ACC112 (cell line): ENCODE measurements at regions not wholly inside any gene's neighbourhood (a gene's known extent, or its start where the extent isn't known, plus 50 kb on each side); places are given as distances from the start of the nearest gene placed in this dataset.

Experiments
- H2AFZ ChIP-seq: fragments of 200-600 bp; sonication (generic); one replicate; pipeline ENCODE4 v1.6.0; 2017; ENCODE audit warnings: antibody characterized with exemption, low read length; ENCODE audit not compliant: unreplicated experiment
- H3K27ac ChIP-seq: fragments of 200-600 bp; sonication (generic); 2 replicates; pipeline ENCODE4 v1.5.1; 2014; ENCODE audit warnings: low read depth, mild to moderate bottlenecking, antibody characterized with exemption, low read length, moderate library complexity
- H3K27me3 ChIP-seq: fragments of 200-600 bp; sonication (generic); 2 replicates; pipeline ENCODE4 v1.6.1; 2014; ENCODE audit warnings: mild to moderate bottlenecking, antibody characterized with exemption, low read length, moderate library complexity, mixed read lengths; ENCODE audit not compliant: insufficient read depth
- H3K36me3 ChIP-seq: fragments of 200-600 bp; sonication (generic); 2 replicates; pipeline ENCODE4 v1.6.1; 2016; ENCODE audit warnings: mild to moderate bottlenecking, antibody characterized with exemption, low read length, moderate library complexity, mixed read lengths; ENCODE audit not compliant: insufficient read depth
- H3K4me1 ChIP-seq: fragments of 200-600 bp; sonication (generic); one replicate; pipeline ENCODE4 v1.6.1; 2016; ENCODE audit warnings: low read length, mixed read lengths; ENCODE audit not compliant: insufficient read depth, unreplicated experiment, control insufficient read depth
- H3K4me3 ChIP-seq: fragments of 200-600 bp; sonication (generic); 2 replicates; pipeline ENCODE4 v1.5.1; 2014; ENCODE audit warnings: mild to moderate bottlenecking, low read depth, low read length
- H3K79me2 ChIP-seq: fragments of 200-600 bp; sonication (generic); one replicate; pipeline ENCODE4 v1.6.0; 2016; ENCODE audit warnings: low read length; ENCODE audit not compliant: control insufficient read depth, unreplicated experiment, insufficient read depth

DNA sequence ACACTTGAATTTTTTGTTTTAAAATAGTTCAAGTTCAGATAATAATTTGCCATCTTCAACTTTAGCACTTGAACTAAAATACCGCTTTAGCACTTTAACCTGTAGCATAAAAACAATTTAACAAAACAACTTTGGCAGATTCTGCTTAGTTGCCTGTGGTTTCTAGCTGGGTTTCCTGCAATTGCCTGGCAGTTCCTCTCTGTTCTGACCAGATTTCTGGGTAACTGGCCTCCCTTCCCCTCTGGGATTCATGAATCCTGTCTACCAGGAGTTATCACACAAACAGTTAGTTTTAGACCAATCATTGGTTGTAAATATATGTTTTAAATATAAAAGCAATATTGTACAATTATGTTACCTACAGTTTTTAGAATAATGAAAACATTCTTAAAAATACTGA is 89.8 kb upstream of the HDAC9 start:
- peaks cover 24% of the 10 kb centered on the region for H3K4me1 ChIP-seq

DNA sequence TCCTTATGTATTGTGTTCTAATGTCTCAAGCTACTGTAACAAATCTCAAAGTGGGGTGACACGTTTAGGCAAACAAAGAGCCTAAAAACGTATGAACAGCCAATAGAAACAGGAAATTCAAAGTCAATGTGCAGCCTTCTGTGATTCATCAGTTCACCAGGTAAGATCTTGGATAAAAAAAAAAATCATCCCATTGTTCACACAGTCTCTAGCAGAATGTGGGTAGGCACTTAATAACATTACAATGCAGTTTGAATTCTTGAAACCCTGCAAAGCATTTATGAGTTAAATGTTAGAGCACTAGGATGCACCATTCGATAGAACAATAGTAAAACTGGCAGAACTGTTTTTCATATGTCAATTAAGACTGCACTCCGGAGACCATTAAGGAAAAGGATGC is 88.2 kb upstream of the HDAC9 start:
- H3K4me3 ChIP-seq: no peak overlapping the region
- H2AFZ ChIP-seq: no peak overlapping the region
- no peaks in the 10 kb centered on the region for H3K36me3 ChIP-seq
- H3K79me2 ChIP-seq: no peaks in the 10 kb centered on the region
- no peaks in the 10 kb centered on the region for H3K27me3 ChIP-seq
- peaks cover 22% of the 10 kb centered on the region for H3K4me1 ChIP-seq
- H3K27ac ChIP-seq: no peak overlapping the region

More for the DNA sequence above, 89.8 kb upstream of the HDAC9 start:
- Histone ChIP-seq H3K79me2 (no peaks in the 10 kb centered on the region), H3K4me3 (no peak overlapping the region), H3K27ac (no peak overlapping the region), H3K27me3 (no peaks in the 10 kb centered on the region), H2AFZ (no peak overlapping the region), H3K36me3 (no peaks in the 10 kb centered on the region)

DNA sequence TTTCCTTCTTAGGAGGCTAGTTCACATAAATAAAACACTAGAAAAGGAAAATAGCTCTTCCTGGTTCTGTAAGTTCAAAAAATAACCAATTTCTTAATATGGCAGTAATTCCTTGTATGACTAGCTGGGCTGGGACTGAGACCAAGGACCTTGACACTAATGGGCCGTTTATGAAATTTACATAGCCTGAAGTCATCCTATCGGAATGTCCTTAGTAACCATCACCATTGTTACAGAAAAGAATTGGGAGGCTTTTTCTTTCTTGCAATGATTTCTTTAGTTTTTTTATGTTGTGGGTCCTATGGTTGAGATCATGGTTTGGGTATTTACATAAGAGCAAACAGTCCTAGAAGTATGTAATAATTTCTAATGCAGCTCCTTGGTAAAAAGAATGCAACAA is 87.1 kb upstream of the HDAC9 start:
- no peaks in the 10 kb centered on the region for H3K79me2 ChIP-seq
- H3K4me1 ChIP-seq: peaks cover 16% of the 10 kb centered on the region
- no peaks in the 10 kb centered on the region for H3K27me3 ChIP-seq
- H2AFZ ChIP-seq: peak overlapping the region; percentile 39
- H3K4me3 ChIP-seq: no peak overlapping the region
- peak overlapping the region; percentile 63 for H3K27ac ChIP-seq
- H3K36me3 ChIP-seq: no peaks in the 10 kb centered on the region

DNA sequence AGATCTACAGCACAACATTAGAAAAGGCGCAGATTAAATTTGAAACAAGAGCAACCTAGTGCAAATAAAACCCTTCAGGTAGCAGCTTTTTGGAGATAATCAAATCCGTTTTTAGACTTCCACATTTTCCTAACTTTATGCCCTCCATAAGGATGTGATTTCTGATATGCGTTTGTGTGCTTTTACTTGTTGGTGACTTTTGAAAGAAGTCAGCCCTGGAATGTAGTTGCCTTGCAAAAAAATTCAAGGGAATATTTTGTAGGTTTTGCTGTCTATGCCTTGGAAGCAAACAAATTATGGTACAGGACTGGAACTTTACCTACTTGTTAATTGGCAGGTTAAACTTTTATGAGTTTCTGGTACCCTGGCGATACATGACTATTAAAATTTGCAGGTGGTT is 86.7 kb upstream of the HDAC9 start:
- Histone ChIP-seq H2AFZ (peak overlapping the region; percentile 39), H3K27ac (no peak overlapping the region), H3K27me3 (no peaks in the 10 kb centered on the region), H3K36me3 (no peaks in the 10 kb centered on the region), H3K4me1 (peaks cover 16% of the 10 kb centered on the region), H3K79me2 (no peaks in the 10 kb centered on the region), H3K4me3 (no peak overlapping the region)

DNA sequence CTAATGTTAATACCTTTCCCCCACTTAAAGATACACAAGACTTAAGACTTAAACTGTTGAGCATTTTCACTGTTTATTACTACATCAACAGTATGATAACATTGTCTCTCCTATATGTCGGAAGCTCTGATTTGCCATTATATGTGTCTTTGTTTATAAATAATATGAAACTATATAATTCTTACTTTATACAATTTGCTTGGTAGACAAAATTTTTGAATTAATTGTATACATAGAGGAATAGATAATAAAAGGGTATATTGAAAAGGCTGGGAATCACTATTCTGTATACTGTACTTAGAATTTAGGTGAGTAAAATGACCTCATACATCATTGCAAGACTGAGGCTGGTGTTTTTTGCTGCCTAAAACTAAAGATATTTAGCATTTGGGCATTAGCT is 82.1 kb upstream of the HDAC9 start:
- no peak overlapping the region for H3K4me3 ChIP-seq
- H2AFZ ChIP-seq: no peak overlapping the region
- no peak overlapping the region for H3K27ac ChIP-seq
- H3K4me1 ChIP-seq: peaks cover 9% of the 10 kb centered on the region
- no peaks in the 10 kb centered on the region for H3K79me2 ChIP-seq
- no peaks in the 10 kb centered on the region for H3K27me3 ChIP-seq
- no peaks in the 10 kb centered on the region for H3K36me3 ChIP-seq

DNA sequence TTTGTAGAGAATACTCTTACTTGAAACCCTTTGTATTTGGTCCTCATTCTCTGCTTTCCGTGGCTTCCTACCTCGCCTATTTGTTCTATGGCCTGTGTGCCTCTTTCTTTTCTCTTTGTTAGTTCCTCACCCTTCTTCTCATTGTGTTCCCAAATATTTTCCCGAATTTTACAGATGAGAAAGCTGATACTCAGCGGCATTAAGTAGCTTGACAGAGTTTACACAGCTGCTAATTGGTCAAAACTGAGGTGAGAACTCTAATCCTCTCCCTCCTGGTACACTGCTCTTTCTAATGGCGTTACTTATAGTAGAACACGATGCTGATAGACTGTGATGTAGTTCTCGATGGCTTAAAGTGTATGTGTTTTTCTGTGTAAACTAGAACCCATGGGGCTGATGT is 80.7 kb upstream of the HDAC9 start:
- no peaks in the 10 kb centered on the region for H3K79me2 ChIP-seq
- H2AFZ ChIP-seq: peak overlapping the region; percentile 31
- H3K4me1 ChIP-seq: no peaks in the 10 kb centered on the region
- no peaks in the 10 kb centered on the region for H3K27me3 ChIP-seq
- no peaks in the 10 kb centered on the region for H3K36me3 ChIP-seq
- no peak overlapping the region for H3K4me3 ChIP-seq
- H3K27ac ChIP-seq: no peak overlapping the region

DNA sequence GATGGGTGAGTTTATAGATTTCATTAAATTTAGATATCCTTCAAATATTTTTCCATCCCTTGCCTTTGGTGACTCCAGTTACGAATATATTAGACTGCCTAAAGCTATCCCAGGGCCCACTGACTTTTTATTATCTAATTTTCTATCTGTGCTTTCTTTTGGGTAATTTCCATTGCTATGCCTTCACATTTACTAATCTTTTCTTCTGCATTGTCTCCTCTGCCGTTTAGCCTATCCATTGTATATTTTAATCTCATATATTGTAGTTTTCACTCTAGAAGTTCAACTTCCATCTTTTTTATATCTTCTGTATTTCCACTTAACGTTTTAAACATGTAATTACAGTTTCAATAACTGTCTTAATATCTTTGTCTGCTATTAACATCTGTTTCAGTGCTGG is 78.6 kb upstream of the HDAC9 start:
- Histone ChIP-seq H3K79me2 (no peaks in the 10 kb centered on the region), H2AFZ (no peak overlapping the region), H3K36me3 (no peaks in the 10 kb centered on the region), H3K27me3 (no peaks in the 10 kb centered on the region), H3K4me1 (peaks cover 6% of the 10 kb centered on the region), H3K4me3 (no peak overlapping the region), H3K27ac (no peak overlapping the region)

DNA sequence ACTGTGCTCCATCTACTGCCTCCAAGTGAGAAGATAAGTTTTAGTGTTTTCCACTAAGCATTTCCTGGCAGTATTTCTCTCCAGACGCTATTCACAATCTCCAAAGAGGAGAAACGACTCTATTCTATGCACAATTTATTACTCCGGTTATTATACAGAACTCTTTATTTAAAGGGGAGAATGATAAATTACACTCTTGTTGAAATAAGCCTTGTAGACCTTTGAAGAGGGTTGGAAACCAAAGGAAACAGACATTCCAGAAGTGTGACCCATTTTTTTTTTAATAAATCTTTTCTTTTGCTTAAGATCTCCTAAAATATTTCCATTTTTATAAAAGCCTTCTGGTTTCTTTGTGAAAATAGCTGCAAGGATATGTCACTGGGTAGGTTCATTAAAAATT is 76.1 kb upstream of the HDAC9 start:
- Histone ChIP-seq H2AFZ (no peak overlapping the region), H3K4me3 (no peak overlapping the region), H3K79me2 (no peaks in the 10 kb centered on the region), H3K27me3 (no peaks in the 10 kb centered on the region), H3K36me3 (no peaks in the 10 kb centered on the region), H3K27ac (no peak overlapping the region), H3K4me1 (peaks cover 6% of the 10 kb centered on the region)

DNA sequence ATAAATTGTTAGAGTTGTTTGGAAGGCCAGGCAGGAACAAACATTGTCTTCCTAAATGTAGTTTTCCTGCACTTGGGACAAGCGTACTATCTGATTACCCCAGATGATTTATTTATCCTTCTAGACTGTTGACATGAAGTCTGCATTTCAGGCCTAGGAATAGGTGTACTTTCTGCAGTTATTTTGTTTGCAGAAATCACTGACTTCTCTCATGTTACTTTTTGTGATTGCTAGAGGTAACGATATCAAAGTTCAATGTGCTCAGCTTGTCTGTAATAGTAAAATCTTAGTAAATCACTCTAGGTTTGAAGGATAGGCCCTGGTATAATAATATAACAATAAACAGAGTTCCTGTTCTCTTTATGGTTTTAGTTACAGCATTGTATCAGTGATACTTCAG is 75.4 kb upstream of the HDAC9 start:
- H3K4me3 ChIP-seq: no peak overlapping the region
- no peak overlapping the region for H2AFZ ChIP-seq
- no peak overlapping the region for H3K27ac ChIP-seq
- peaks cover 6% of the 10 kb centered on the region for H3K4me1 ChIP-seq
- no peaks in the 10 kb centered on the region for H3K36me3 ChIP-seq
- H3K27me3 ChIP-seq: no peaks in the 10 kb centered on the region
- no peaks in the 10 kb centered on the region for H3K79me2 ChIP-seq

DNA sequence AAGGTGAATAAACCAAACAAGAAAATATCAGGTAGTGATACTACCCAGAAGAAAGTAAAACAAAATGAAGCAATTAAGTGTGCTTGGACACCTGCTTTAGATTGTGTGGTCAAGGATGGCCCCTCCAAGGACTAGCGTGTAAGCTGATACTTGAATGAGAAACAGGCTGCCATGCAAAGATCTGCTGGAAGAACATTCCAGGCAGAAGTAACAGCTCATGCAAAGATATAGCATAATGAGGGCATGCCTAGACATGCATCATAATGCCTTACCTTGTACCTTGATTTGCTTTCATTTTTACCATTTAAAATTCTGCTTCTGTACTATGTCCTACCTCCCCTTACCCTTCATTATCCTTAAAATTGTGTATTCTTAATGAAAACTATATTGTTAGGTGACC is 74.8 kb upstream of the HDAC9 start:
- H3K4me1 ChIP-seq: peaks cover 6% of the 10 kb centered on the region
- no peaks in the 10 kb centered on the region for H3K79me2 ChIP-seq
- no peak overlapping the region for H2AFZ ChIP-seq
- no peak overlapping the region for H3K27ac ChIP-seq
- H3K4me3 ChIP-seq: no peak overlapping the region
- no peaks in the 10 kb centered on the region for H3K36me3 ChIP-seq
- no peaks in the 10 kb centered on the region for H3K27me3 ChIP-seq

DNA sequence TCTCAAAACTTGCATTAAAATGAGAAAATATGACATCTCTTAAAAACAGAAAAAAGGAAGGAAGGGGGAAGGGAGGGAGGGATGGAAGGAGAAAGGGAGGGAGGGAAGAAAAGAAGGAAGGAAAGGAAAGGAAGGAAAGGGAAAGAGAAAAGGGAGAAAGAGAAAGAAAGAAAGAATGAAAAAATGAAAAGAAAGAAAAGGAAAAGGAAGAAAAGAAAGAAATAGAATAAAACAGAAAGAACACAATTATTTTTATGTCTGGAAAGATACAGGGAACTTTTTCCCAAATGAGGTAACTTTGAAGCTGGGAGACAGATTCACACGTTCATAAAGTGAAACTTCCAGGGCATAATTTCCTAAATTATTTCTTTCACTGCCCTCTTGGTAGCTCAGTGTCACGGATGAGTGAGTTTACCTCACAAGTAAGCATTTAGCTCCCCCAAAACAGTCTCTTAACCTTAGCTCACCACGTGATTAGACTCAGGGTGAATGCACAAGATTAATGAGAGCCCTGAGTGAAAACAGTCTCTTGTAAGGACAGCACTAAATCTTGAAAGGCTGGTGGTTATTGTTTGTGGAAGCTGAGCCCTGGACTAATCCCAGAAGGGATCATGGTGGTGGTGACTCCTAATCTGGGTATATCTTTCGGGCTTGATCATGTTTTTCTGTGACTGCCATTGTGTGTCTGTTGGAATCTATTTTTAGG is 74.1 kb upstream of the HDAC9 start:
- Histone ChIP-seq H3K4me1 (peaks cover 11% of the 10 kb centered on the region), H3K79me2 (no peaks in the 10 kb centered on the region), H3K36me3 (no peaks in the 10 kb centered on the region), H3K27me3 (no peaks in the 10 kb centered on the region), H2AFZ (peak overlapping the region; percentile 93), H3K27ac (no peak overlapping the region), H3K4me3 (peak overlapping the region; percentile 36; the same call in 1 of the 2 replicates)
